ENCODE measurements at regions not wholly inside any gene's neighbourhood (a gene's known extent, or its start where the extent isn't known, plus 50 kb on each side); places are given as distances from the start of the nearest gene placed in this dataset.

DNA sequence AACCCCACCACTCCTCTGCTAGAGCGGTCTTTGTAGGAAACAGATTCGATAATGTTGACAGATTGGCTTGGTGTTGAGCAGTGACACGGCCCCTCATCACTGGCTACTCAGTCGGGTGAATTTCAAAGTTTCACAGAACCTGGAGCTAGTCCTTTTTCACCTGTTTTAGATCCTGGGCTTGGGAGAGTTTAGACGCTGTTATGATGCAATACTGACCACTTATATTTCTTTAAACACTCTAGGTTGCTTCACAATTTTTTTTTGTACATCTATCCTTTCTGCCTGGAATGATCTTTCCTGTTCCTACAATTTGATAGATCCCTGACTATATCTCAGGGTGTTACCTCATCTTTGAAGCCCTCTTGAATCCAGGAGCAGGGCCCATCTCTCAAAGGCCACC lies 97.1 kb upstream of the ATP10A start:
- Histone ChIP-seq H3K27me3 (ENCODE audit: control insufficient read depth, low read length) (no peaks in the 10 kb centered on the region), H3K9me3 (ENCODE audit: control insufficient read depth, insufficient read depth, low read length) (peaks cover 28% of the 10 kb centered on the region; the same call in 1 of the 2 replicates), H3K9me2 (replicated peaks; ENCODE audit: control insufficient read depth, low read length) (no peaks in the 10 kb centered on the region), H3K4me3 (ENCODE audit: low read length) (no peak overlapping the region), H3K79me2 (ENCODE audit: control insufficient read depth, low read length) (no peaks in the 10 kb centered on the region), H3K4me2 (ENCODE audit: low read length) (no peak overlapping the region), H3K27ac (ENCODE audit: low read depth, low read length) (no peak overlapping the region), H3K4me1 (ENCODE audit: control insufficient read depth, low read length) (no peaks in the 10 kb centered on the region), H3F3A (ENCODE audit: control insufficient read depth, insufficient read depth) (no peaks in the 10 kb centered on the region), H4K20me1 (ENCODE audit: control insufficient read depth, insufficient read depth, low read depth, low read length) (no peaks in the 10 kb centered on the region), H3K36me3 (ENCODE audit: control insufficient read depth, low read length) (no peaks in the 10 kb centered on the region)
- TF ChIP-seq, protein P1, sequence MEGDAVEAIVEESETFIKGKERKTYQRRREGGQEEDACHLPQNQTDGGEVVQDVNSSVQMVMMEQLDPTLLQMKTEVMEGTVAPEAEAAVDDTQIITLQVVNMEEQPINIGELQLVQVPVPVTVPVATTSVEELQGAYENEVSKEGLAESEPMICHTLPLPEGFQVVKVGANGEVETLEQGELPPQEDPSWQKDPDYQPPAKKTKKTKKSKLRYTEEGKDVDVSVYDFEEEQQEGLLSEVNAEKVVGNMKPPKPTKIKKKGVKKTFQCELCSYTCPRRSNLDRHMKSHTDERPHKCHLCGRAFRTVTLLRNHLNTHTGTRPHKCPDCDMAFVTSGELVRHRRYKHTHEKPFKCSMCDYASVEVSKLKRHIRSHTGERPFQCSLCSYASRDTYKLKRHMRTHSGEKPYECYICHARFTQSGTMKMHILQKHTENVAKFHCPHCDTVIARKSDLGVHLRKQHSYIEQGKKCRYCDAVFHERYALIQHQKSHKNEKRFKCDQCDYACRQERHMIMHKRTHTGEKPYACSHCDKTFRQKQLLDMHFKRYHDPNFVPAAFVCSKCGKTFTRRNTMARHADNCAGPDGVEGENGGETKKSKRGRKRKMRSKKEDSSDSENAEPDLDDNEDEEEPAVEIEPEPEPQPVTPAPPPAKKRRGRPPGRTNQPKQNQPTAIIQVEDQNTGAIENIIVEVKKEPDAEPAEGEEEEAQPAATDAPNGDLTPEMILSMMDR (IDR thresholded peaks at IDR 0.05; ENCODE audit: low read depth, low read length, poor library complexity, severe bottlenecking): no peak
- TF ChIP-seq EZH2phosphoT487 (IDR thresholded peaks at IDR 0.05; ENCODE audit: borderline replicate concordance, low read length): no peak

DNA sequence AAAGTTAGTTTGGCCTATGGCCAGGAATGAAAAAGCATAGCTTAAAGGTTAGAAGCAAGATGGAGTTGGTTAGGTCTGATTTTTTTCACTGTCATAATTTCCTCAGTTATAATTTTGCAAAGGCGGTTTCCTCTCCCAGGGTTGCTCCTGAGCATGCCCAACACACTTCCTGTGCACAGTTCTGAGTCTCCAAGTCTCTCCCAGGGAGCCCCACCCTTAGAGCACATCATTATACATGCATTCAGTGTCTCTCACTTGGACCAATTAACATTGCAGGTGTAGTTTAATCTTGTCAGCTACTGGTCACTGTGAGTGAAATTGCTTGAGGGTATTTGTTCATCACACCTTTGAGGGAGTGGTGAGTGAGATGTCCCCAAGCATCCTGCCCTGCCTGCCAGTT lies 96.0 kb upstream of the ATP10A start:
- peaks cover 29% of the 10 kb centered on the region; the same call in 1 of the 2 replicates for H3K9me3 ChIP-seq (ENCODE audit: control insufficient read depth, insufficient read depth, low read length)
- H3K27me3 ChIP-seq (ENCODE audit: control insufficient read depth, low read length): no peaks in the 10 kb centered on the region
- H3F3A ChIP-seq (ENCODE audit: control insufficient read depth, insufficient read depth): no peaks in the 10 kb centered on the region
- no peaks in the 10 kb centered on the region for H3K4me1 ChIP-seq (ENCODE audit: control insufficient read depth, low read length)
- H4K20me1 ChIP-seq (ENCODE audit: control insufficient read depth, insufficient read depth, low read depth, low read length): no peaks in the 10 kb centered on the region
- no peaks in the 10 kb centered on the region for H3K36me3 ChIP-seq (ENCODE audit: control insufficient read depth, low read length)
- no peaks in the 10 kb centered on the region for H3K79me2 ChIP-seq (ENCODE audit: control insufficient read depth, low read length)
- no peak overlapping the region for H3K27ac ChIP-seq (ENCODE audit: low read depth, low read length)
- TF ChIP-seq, protein P1 (IDR thresholded peaks at IDR 0.05; ENCODE audit: low read depth, low read length, poor library complexity, severe bottlenecking): no peak
- TF ChIP-seq EZH2phosphoT487 (IDR thresholded peaks at IDR 0.05; ENCODE audit: borderline replicate concordance, low read length): no peak
- no peak overlapping the region for H3K4me3 ChIP-seq (ENCODE audit: low read length)
- H3K4me2 ChIP-seq (ENCODE audit: low read length): no peak overlapping the region
- H3K9me2 ChIP-seq (replicated peaks; ENCODE audit: control insufficient read depth, low read length): no peaks in the 10 kb centered on the region

- H3K4me2 ChIP-seq (ENCODE audit: low read length): no peak overlapping the region
- H3K79me2 ChIP-seq (ENCODE audit: control insufficient read depth, low read length): no peaks in the 10 kb centered on the region
- H3F3A ChIP-seq (ENCODE audit: control insufficient read depth, insufficient read depth): no peaks in the 10 kb centered on the region
- H3K27me3 ChIP-seq (ENCODE audit: control insufficient read depth, low read length): no peaks in the 10 kb centered on the region
- peaks cover 19% of the 10 kb centered on the region; the same call in 1 of the 2 replicates for H3K9me3 ChIP-seq (ENCODE audit: control insufficient read depth, insufficient read depth, low read length)
- H3K36me3 ChIP-seq (ENCODE audit: control insufficient read depth, low read length): no peaks in the 10 kb centered on the region
- H3K27ac ChIP-seq (ENCODE audit: low read depth, low read length): no peak overlapping the region
- H4K20me1 ChIP-seq (ENCODE audit: control insufficient read depth, insufficient read depth, low read depth, low read length): no peaks in the 10 kb centered on the region
- H3K4me3 ChIP-seq (ENCODE audit: low read length): no peak overlapping the region
- no peaks in the 10 kb centered on the region for H3K4me1 ChIP-seq (ENCODE audit: control insufficient read depth, low read length)
- H3K9me2 ChIP-seq (replicated peaks; ENCODE audit: control insufficient read depth, low read length): no peaks in the 10 kb centered on the region
- TF ChIP-seq, protein P1 (IDR thresholded peaks at IDR 0.05; ENCODE audit: low read depth, low read length, poor library complexity, severe bottlenecking): no peak
- TF ChIP-seq EZH2phosphoT487 (IDR thresholded peaks at IDR 0.05; ENCODE audit: borderline replicate concordance, low read length): no peak
These were observed 92.5 kb upstream of the ATP10A start for GRCh38 chr15:25955628-25956027.
